ENCODE measurements at regions not wholly inside any gene's neighbourhood (a gene's known extent, or its start where the extent isn't known, plus 50 kb on each side); places are given as distances from the start of the nearest gene placed in this dataset.

GRCh38 chr5:143564417-143564816, 160.9 kb upstream of the NR3C1 start:
- Histone ChIP-seq H3K79me2 (ENCODE audit: control insufficient read depth, insufficient read depth, low read length) (no peaks in the 10 kb centered on the region), H3K4me3 (no peak overlapping the region), H3K9me3 (replicated peaks; ENCODE audit: control insufficient read depth, insufficient read depth, low read depth, low read length) (no peaks in the 10 kb centered on the region), H3K36me3 (ENCODE audit: control insufficient read depth, insufficient read depth, low read length) (no peaks in the 10 kb centered on the region), H3K27me3 (ENCODE audit: control insufficient read depth in 2 of 2, insufficient read depth in 2 of 2, low read length in 2 of 2) (no peaks in the 10 kb centered on the region; a peak in 1 of 5 replicates), H3K4me2 (ENCODE audit: insufficient read depth, low read length) (no peak overlapping the region), H2AFZ (ENCODE audit: low read depth, low read length) (no peak overlapping the region), H3K27ac (ENCODE audit: extremely low read depth, low read depth, low read length) (no peak overlapping the region), H3K9me1 (ENCODE audit: control insufficient read depth, insufficient read depth, low read length) (no peaks in the 10 kb centered on the region), H3K4me1 (replicated peaks in 1 of 2; ENCODE audit: control insufficient read depth in 2 of 2, insufficient read depth in 2 of 2, low read length in 2 of 2) (no peaks in the 10 kb centered on the region; a peak in 1 of 5 replicates), H3K9ac (ENCODE audit: insufficient read depth in 1 of 2, low read depth in 2 of 2, low read length in 2 of 2) (no peak overlapping the region), H4K20me1 (replicated peaks; ENCODE audit: control insufficient read depth, insufficient read depth, low read length) (no peaks in the 10 kb centered on the region)
- in situ Hi-C loops (cut with MboI) (no loop called here), intact Hi-C loops (cut with micrococcal nuclease) (no loop called here)
- FAIRE-seq (no peak), DNase-seq (ENCODE audit: extremely low read depth in 1 of 4, low spot score in 3 of 4) (no peak), ATAC-seq (no peak)
- BruUV-seq (replicated peaks): no TSS peak
- ChIA-PET CTCF (ENCODE audit: low intra/inter-chr PET ratio) (no interaction called here), POLR2A (no interaction called here)
- TF ChIP-seq ZNF444 (CRISPR knock-in tag; IDR thresholded peaks at IDR 0.05) (no peak), PRPF4 (IDR thresholded peaks at IDR 0.05; ENCODE audit: insufficient read depth, low read depth, low read length, poor library complexity, severe bottlenecking) (no peak), RBBP5 (IDR thresholded peaks at IDR 0.05; ENCODE audit: borderline replicate concordance, insufficient read depth, low read length, poor library complexity, severe bottlenecking) (no peak), TBL1XR1 (IDR thresholded peaks at IDR 0.05; ENCODE audit: low read length in 2 of 2) (no peak), CCAR2 (IDR thresholded peaks at IDR 0.05; ENCODE audit: low read depth, low read length) (no peak), ZNF124 (CRISPR knock-in tag; IDR thresholded peaks at IDR 0.05) (no peak)

GRCh38 chr5:143562935-143563334, 159.4 kb upstream of the NR3C1 start:
- no peak overlapping the region for H3K4me3 ChIP-seq
- CTCF ChIA-PET (ENCODE audit: low intra/inter-chr PET ratio): no interaction called here
- no peaks in the 10 kb centered on the region for H3K9me1 ChIP-seq (ENCODE audit: control insufficient read depth, insufficient read depth, low read length)
- no peaks in the 10 kb centered on the region for H3K4me1 ChIP-seq (replicated peaks in 1 of 2; ENCODE audit: control insufficient read depth in 2 of 2, insufficient read depth in 2 of 2, low read length in 2 of 2)
- intact Hi-C loops (cut with micrococcal nuclease) (no loop called here), in situ Hi-C loops (cut with MboI) (no loop called here)
- no peaks in the 10 kb centered on the region; a peak in 1 of 5 replicates for H3K27me3 ChIP-seq (ENCODE audit: control insufficient read depth in 2 of 2, insufficient read depth in 2 of 2, low read length in 2 of 2)
- no peaks in the 10 kb centered on the region for H3K79me2 ChIP-seq (ENCODE audit: control insufficient read depth, insufficient read depth, low read length)
- no peak overlapping the region for H2AFZ ChIP-seq (ENCODE audit: low read depth, low read length)
- DNase-seq (ENCODE audit: extremely low read depth in 1 of 4, low spot score in 3 of 4) (no peak), ATAC-seq (no peak), FAIRE-seq (no peak)
- no peaks in the 10 kb centered on the region for H3K36me3 ChIP-seq (ENCODE audit: control insufficient read depth, insufficient read depth, low read length)
- TF ChIP-seq NBN (IDR thresholded peaks at IDR 0.05; ENCODE audit: low read depth) (no peak), SMARCB1 (IDR thresholded peaks at IDR 0.05; ENCODE audit: insufficient read length, low read depth) (no peak), KLF10 (CRISPR knock-in tag; IDR thresholded peaks at IDR 0.05) (no peak), EHMT2 (IDR thresholded peaks at IDR 0.05) (no peak), ZNF324 (CRISPR knock-in tag; IDR thresholded peaks at IDR 0.05) (no peak)
- TF ChIP-seq, protein P1, sequence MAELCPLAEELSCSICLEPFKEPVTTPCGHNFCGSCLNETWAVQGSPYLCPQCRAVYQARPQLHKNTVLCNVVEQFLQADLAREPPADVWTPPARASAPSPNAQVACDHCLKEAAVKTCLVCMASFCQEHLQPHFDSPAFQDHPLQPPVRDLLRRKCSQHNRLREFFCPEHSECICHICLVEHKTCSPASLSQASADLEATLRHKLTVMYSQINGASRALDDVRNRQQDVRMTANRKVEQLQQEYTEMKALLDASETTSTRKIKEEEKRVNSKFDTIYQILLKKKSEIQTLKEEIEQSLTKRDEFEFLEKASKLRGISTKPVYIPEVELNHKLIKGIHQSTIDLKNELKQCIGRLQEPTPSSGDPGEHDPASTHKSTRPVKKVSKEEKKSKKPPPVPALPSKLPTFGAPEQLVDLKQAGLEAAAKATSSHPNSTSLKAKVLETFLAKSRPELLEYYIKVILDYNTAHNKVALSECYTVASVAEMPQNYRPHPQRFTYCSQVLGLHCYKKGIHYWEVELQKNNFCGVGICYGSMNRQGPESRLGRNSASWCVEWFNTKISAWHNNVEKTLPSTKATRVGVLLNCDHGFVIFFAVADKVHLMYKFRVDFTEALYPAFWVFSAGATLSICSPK (IDR thresholded peaks at IDR 0.05; ENCODE audit: borderline replicate concordance): no peak
- WGBS (ENCODE audit: insufficient coverage, low coverage, missing lambda C conversion rate): 3% methylated on average over 4 of the region's 4 CpGs
- no peak overlapping the region for H3K9ac ChIP-seq (ENCODE audit: insufficient read depth in 1 of 2, low read depth in 2 of 2, low read length in 2 of 2)
- no peak overlapping the region for H3K4me2 ChIP-seq (ENCODE audit: insufficient read depth, low read length)
- BruUV-seq (replicated peaks): no TSS peak
- POLR2A ChIA-PET: no interaction called here
- H3K9me3 ChIP-seq (replicated peaks; ENCODE audit: control insufficient read depth, insufficient read depth, low read depth, low read length): no peaks in the 10 kb centered on the region
- H4K20me1 ChIP-seq (replicated peaks; ENCODE audit: control insufficient read depth, insufficient read depth, low read length): no peaks in the 10 kb centered on the region
- H3K27ac ChIP-seq (ENCODE audit: extremely low read depth, low read depth, low read length): no peak overlapping the region

All from K562 (cell line).